Brain microvascular endothelial cell (primary cell): ENCODE measurements at regions not wholly inside any gene's neighbourhood (a gene's known extent, or its start where the extent isn't known, plus 50 kb on each side); places are given as distances from the start of the nearest gene placed in this dataset.

Experiments
- DNase-seq: peaks from one replicate; pipeline ENCODE4 v3.0.0-alpha.2; 2020
- H3K27ac ChIP-seq: fragments of 250-450 bp; sonication (Bioruptor Pico); 2 replicates; pipeline ENCODE4 v1.5.1; 2020; ENCODE audit warnings: mild to moderate bottlenecking, moderate library complexity
- H3K27me3 ChIP-seq: fragments of 250-450 bp; sonication (Bioruptor Pico); replicated peaks from 2 replicates; pipeline ENCODE4 v1.5.1; 2020; ENCODE audit warnings: mild to moderate bottlenecking
- H3K36me3 ChIP-seq: fragments of 250-450 bp; sonication (Bioruptor Pico); replicated peaks from 2 replicates; pipeline ENCODE4 v1.5.1; 2020; ENCODE audit warnings: mild to moderate bottlenecking
- H3K4me3 ChIP-seq: 2 replicates; pipeline ENCODE4 v1.5.1; 2011; ENCODE audit warnings: low read depth, mild to moderate bottlenecking, control low read depth, low read length, moderate library complexity
- CTCF ChIP-seq: IDR thresholded peaks from 2 replicates; pipeline ENCODE4 v1.5.1; 2011; ENCODE audit warnings: low read depth, mild to moderate bottlenecking, moderate library complexity, low read length, control low read depth, inconsistent platforms; ENCODE audit errors: missing control alignments
- in situ Hi-C: cut with HindIII; loops from 2 replicates; pipeline ENCODE4 v1.10.0; 2017; ENCODE audit warnings: low sequenced_read_pairs, low pct_ligation_motif_present

DNA sequence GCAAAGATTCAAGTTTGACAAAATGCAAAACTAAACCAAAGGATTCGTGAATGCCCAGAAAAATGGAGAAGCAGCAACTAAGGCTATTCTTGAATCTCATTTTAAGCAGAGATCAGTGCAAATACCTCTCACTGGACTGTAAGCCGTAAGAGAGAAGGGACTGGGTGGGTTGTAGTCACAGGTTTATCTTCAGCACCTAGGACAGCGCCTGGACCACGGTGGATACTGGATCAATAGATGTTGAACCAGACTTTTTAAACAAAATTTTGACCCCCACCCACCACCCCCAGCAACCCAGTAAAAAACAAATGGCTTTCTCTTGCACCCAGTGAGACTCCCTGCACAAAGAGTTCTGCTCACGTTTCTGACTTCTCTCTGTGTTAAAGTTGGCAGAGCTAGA, 347.1 kb downstream of the AJAP1 start:
- H3K4me3 ChIP-seq = no peak overlapping the region
- in situ Hi-C loops = no loop called here
- H3K27ac ChIP-seq = no peak overlapping the region
- no peaks in the 10 kb centered on the region for H3K27me3 ChIP-seq
- no peak for TF ChIP-seq CTCF
- no peaks in the 10 kb centered on the region for H3K36me3 ChIP-seq
- no peak for DNase-seq

GRCh38 chr1:4986306-4986705, 331.9 kb downstream of the AJAP1 start:
- no peaks in the 10 kb centered on the region for H3K27me3 ChIP-seq
- in situ Hi-C loops = no loop called here
- no peak for DNase-seq
- TF ChIP-seq CTCF = no peak
- no peak overlapping the region for H3K27ac ChIP-seq
- no peaks in the 10 kb centered on the region for H3K36me3 ChIP-seq
- no peak overlapping the region for H3K4me3 ChIP-seq

DNA sequence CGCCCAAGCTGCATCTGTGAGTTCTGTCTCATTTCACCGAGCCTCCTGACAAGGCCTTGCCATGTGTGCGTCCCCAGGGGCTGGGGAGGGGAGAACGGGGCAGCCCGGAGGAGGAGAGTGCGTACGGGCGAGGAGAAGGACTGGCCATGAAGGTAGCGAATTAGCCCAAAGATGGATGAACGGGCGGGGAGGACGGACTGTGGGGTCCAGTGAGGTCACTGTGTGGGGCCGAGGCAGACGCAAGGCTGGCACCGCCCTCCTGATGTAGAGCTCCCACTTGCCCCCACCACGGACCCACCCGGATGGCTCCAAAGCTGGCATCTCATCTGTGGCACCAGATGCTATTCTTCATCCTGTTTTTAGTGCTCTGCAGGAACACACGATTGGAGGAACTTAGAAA, 330.4 kb downstream of the AJAP1 start:
- Histone ChIP-seq H3K27ac (no peak overlapping the region), H3K36me3 (no peaks in the 10 kb centered on the region), H3K4me3 (no peak overlapping the region), H3K27me3 (no peaks in the 10 kb centered on the region)
- in situ Hi-C loops = no loop called here
- no peak for DNase-seq
- no peak for TF ChIP-seq CTCF

- Histone ChIP-seq H3K36me3 (no peaks in the 10 kb centered on the region), H3K4me3 (no peak overlapping the region), H3K27ac (no peak overlapping the region), H3K27me3 (no peaks in the 10 kb centered on the region)
- no peak for TF ChIP-seq CTCF
- in situ Hi-C loops = no loop called here
- DNase-seq = no peak
These were observed 325.8 kb downstream of the AJAP1 start for GRCh38 chr1:4980211-4980610.

DNA sequence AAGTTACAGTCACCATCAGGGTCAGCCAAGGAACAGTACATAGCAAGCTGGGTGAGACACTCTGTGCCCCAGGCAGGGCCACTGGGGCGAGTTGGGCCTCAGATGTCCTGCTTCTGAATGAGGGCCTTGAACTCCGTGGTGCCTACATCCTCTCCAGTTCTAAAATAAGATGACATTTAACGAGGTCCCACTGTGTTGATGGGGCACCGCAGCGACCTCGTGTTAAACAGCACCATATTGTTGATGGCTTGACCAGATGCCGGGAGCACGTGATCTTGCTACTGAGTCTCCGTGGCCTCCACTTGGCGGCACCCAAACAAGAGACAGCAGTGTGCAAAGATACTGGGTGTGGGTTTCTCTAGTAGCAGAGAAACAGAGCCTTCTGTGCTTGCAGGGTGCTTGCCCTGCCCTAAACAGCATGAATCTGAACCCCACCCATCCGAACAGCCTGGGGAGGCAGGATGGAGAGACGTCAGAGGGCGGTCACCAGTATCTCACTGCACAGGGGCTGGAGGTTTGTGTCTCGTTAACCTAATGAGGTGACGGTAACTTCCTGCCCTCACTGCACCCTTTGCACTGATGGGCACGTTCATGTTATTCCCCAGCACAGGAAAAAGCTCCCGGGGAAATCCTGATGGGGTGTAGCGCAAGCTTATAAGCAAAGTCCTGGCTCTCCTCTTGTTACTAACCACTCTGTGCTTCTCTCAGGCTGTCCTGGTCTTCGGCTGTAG, 324.4 kb downstream of the AJAP1 start:
- H3K4me3 ChIP-seq = no peak overlapping the region
- H3K27me3 ChIP-seq = no peaks in the 10 kb centered on the region
- no peaks in the 10 kb centered on the region for H3K36me3 ChIP-seq
- TF ChIP-seq CTCF = no peak
- DNase-seq = no peak
- no peak overlapping the region for H3K27ac ChIP-seq
- in situ Hi-C loops = no loop called here

DNA sequence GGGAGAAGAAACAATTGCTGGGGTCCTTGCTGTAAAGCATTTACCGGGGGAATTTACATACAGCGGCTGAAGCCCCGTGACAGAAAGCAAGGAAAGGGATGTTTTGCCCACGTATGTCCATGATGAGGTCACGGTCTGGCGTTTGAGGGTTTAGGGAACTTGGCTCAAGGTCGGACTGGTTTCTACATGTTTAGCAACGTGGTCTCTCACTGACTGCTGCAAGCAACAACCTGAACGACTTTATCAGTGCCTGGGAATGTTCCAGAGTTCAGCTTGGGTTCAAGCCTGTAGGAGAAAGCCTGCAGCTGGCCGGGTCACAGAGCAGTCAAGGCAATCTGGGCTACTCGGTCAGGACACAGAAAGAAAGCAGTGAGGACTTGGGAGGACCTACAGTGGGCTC, 323.3 kb downstream of the AJAP1 start:
- in situ Hi-C loops = no loop called here

More for the DNA sequence above, 323.3 kb downstream of the AJAP1 start:
- Histone ChIP-seq H3K27ac (no peak overlapping the region), H3K4me3 (no peak overlapping the region), H3K27me3 (no peaks in the 10 kb centered on the region), H3K36me3 (no peaks in the 10 kb centered on the region)
- no peak for DNase-seq
- TF ChIP-seq CTCF = no peak
